ENCODE measurements at regions not wholly inside any gene's neighbourhood (a gene's known extent, or its start where the extent isn't known, plus 50 kb on each side); places are given as distances from the start of the nearest gene placed in this dataset.

- TF ChIP-seq, protein P1, sequence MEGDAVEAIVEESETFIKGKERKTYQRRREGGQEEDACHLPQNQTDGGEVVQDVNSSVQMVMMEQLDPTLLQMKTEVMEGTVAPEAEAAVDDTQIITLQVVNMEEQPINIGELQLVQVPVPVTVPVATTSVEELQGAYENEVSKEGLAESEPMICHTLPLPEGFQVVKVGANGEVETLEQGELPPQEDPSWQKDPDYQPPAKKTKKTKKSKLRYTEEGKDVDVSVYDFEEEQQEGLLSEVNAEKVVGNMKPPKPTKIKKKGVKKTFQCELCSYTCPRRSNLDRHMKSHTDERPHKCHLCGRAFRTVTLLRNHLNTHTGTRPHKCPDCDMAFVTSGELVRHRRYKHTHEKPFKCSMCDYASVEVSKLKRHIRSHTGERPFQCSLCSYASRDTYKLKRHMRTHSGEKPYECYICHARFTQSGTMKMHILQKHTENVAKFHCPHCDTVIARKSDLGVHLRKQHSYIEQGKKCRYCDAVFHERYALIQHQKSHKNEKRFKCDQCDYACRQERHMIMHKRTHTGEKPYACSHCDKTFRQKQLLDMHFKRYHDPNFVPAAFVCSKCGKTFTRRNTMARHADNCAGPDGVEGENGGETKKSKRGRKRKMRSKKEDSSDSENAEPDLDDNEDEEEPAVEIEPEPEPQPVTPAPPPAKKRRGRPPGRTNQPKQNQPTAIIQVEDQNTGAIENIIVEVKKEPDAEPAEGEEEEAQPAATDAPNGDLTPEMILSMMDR (IDR thresholded peaks at IDR 0.05): no peak
- TF ChIP-seq POLR2A (IDR thresholded peaks at IDR 0.05): no peak
- TF ChIP-seq POLR2AphosphoS5 (IDR thresholded peaks at IDR 0.05): no peak
Observed at GRCh38 chr2:111221701-111222100, 101.0 kb downstream of the BCL2L11 start.

Measured in gastroesophageal sphincter (tissue), 3 donors.